ENCODE measurements at regions not wholly inside any gene's neighbourhood (a gene's known extent, or its start where the extent isn't known, plus 50 kb on each side); places are given as distances from the start of the nearest gene placed in this dataset.

- ChIA-PET POLR2A (no interaction called here), CTCF (no interaction called here)
- Mint-ChIP-seq H3K27ac (ENCODE audit: unreplicated experiment) (no peak overlapping the region), H3K27me3 (ENCODE audit: insufficient read depth, unreplicated experiment) (peaks cover 3% of the 10 kb centered on the region), H3K9me3 (ENCODE audit: unreplicated experiment) (no peaks in the 10 kb centered on the region), H3K4me3 (ENCODE audit: unreplicated experiment) (no peak overlapping the region), H3K36me3 (ENCODE audit: insufficient read depth, unreplicated experiment) (no peaks in the 10 kb centered on the region), H3K4me1 (ENCODE audit: low read depth, unreplicated experiment) (no peaks in the 10 kb centered on the region)
- BruUV-seq (replicated peaks): no TSS peak
- no peak for TF ChIP-seq CTCF (IDR thresholded peaks at IDR 0.05; ENCODE audit: insufficient read depth in 1 of 2, low read depth in 1 of 2, low read length in 1 of 2, severe bottlenecking in 1 of 2, unreplicated experiment in 1 of 2)
- no peak overlapping the region for H3K4me3 ChIP-seq (ENCODE audit: low read depth, low read length)
- no peaks in the 10 kb centered on the region for H3K4me1 ChIP-seq
- no peaks in the 10 kb centered on the region for H3K27me3 ChIP-seq (replicated peaks; ENCODE audit: control insufficient read depth, insufficient read depth, low read length)
- DNase-seq: no peak
- no peaks in the 10 kb centered on the region for H3K36me3 ChIP-seq (ENCODE audit: control insufficient read depth, insufficient read depth, low read length)
- intact Hi-C loops (cut with micrococcal nuclease; ENCODE audit: unreplicated experiment): no loop called here
- no peaks in the 10 kb centered on the region for H3K9me3 ChIP-seq
These were observed 1137.7 kb upstream of the CNTN5 start for GRCh38 chr11:97883086-97883485.

DNA sequence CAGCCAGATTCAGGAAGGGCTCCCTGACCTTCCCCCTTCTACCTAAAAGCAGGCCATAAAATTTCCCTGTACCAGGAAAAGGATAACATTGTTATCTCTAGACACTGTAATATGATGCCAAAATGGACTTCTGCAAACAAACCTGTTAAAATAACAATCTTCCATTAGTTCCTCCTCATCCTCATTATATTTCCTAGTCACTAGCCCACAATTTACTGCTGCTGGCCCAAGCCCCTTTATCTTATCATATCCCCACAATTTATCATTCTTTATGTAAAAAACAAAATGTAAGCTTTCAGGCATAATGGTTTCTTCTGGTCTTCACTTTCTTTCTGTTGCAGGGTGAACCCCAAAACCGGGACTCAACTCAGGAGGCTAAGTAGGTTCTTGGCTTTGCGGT is 1132.1 kb upstream of the CNTN5 start:
- Mint-ChIP-seq H3K4me3 (ENCODE audit: unreplicated experiment) (no peak overlapping the region), H3K27me3 (ENCODE audit: insufficient read depth, unreplicated experiment) (peaks cover 3% of the 10 kb centered on the region), H3K27ac (ENCODE audit: unreplicated experiment) (no peak overlapping the region), H3K9me3 (ENCODE audit: unreplicated experiment) (no peaks in the 10 kb centered on the region), H3K36me3 (ENCODE audit: insufficient read depth, unreplicated experiment) (no peaks in the 10 kb centered on the region), H3K4me1 (ENCODE audit: low read depth, unreplicated experiment) (no peaks in the 10 kb centered on the region)
- BruUV-seq (replicated peaks): no TSS peak
- H3K27me3 ChIP-seq (replicated peaks; ENCODE audit: control insufficient read depth, insufficient read depth, low read length): no peaks in the 10 kb centered on the region
- H3K9me3 ChIP-seq: no peaks in the 10 kb centered on the region
- H3K36me3 ChIP-seq (ENCODE audit: control insufficient read depth, insufficient read depth, low read length): no peaks in the 10 kb centered on the region
- ChIA-PET POLR2A (no interaction called here), CTCF (no interaction called here)
- no peak for DNase-seq
- H3K4me3 ChIP-seq (ENCODE audit: low read depth, low read length): no peak overlapping the region
- no peaks in the 10 kb centered on the region for H3K4me1 ChIP-seq
- TF ChIP-seq CTCF (IDR thresholded peaks at IDR 0.05; ENCODE audit: insufficient read depth in 1 of 2, low read depth in 1 of 2, low read length in 1 of 2, severe bottlenecking in 1 of 2, unreplicated experiment in 1 of 2): no peak
- intact Hi-C loops (cut with micrococcal nuclease; ENCODE audit: unreplicated experiment): no loop called here

GRCh38 chr11:97890466-97890865 is 1130.3 kb upstream of the CNTN5 start:
- no peak for DNase-seq
- no peaks in the 10 kb centered on the region for H3K36me3 ChIP-seq (ENCODE audit: control insufficient read depth, insufficient read depth, low read length)
- intact Hi-C loops (cut with micrococcal nuclease; ENCODE audit: unreplicated experiment): no loop called here
- H3K27me3 Mint-ChIP-seq (ENCODE audit: insufficient read depth, unreplicated experiment): no peaks in the 10 kb centered on the region
- H3K36me3 Mint-ChIP-seq (ENCODE audit: insufficient read depth, unreplicated experiment): no peaks in the 10 kb centered on the region
- no peak for TF ChIP-seq CTCF (IDR thresholded peaks at IDR 0.05; ENCODE audit: insufficient read depth in 1 of 2, low read depth in 1 of 2, low read length in 1 of 2, severe bottlenecking in 1 of 2, unreplicated experiment in 1 of 2)
- H3K27ac Mint-ChIP-seq (ENCODE audit: unreplicated experiment): no peak overlapping the region
- POLR2A ChIA-PET: no interaction called here
- no peaks in the 10 kb centered on the region for H3K4me1 Mint-ChIP-seq (ENCODE audit: low read depth, unreplicated experiment)
- H3K4me1 ChIP-seq: no peaks in the 10 kb centered on the region
- no peak overlapping the region for H3K4me3 ChIP-seq (ENCODE audit: low read depth, low read length)
- no peaks in the 10 kb centered on the region for H3K9me3 ChIP-seq
- H3K27me3 ChIP-seq (replicated peaks; ENCODE audit: control insufficient read depth, insufficient read depth, low read length): no peaks in the 10 kb centered on the region
- no peak overlapping the region for H3K4me3 Mint-ChIP-seq (ENCODE audit: unreplicated experiment)
- BruUV-seq (replicated peaks): no TSS peak
- H3K9me3 Mint-ChIP-seq (ENCODE audit: unreplicated experiment): no peaks in the 10 kb centered on the region
- CTCF ChIA-PET: no interaction called here
